HT-29 (cell line): ENCODE measurements at regions not wholly inside any gene's neighbourhood (a gene's known extent, or its start where the extent isn't known, plus 50 kb on each side); places are given as distances from the start of the nearest gene placed in this dataset.

ENCODE experiments used
- DNase-seq: peaks from one replicate; pipeline ENCODE4 v3.0.0-alpha.2; 2015; ENCODE audit warnings: low spot score

DNA sequence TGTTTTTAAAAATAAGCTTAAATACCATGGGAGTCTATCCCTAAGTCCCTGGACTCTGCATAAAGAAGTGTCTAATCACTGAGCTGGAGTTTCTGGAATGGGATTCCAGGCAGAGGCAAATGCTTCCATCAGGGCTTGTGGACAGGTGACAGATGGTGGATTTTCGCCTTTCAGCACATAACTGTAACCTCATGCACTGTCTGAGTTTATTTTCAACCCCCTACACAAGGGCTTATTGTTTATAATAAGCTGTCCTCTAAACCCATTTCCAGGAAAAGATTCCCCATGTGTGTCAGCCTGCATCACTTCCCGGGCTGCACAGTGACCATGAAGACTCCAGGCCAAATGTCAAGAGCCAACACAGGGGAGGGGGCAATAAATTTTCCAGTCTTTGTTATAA lies 264.0 kb downstream of the PIK3R1 start:
- DNase-seq: no peak

DNA sequence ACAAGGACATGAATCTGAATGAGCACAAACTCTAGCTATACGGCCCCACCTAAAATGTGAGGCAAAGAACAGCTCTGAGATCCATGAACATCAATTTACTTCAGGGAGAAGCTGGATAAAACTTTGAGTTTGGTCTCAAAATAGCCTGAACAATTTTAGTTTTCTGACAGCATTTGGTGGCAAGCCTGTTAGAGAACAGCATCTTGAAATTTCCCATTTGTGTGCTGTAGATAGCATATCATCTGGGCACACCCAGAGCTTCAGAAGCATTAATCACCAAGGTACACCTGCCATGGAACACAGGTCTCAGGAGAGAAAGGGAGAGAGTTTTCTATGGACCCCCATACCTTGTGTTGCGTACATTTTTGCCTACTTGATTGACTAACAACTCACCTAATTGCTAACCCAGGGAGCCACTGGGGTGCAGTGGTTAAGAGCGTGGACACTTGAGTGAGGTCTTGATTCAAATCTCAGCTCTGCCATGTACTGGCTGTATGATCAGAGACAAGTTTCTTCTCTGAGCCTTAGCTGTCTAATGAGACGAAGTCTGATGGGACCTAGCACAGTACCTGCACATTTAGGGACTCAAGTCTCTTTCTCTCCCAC lies 264.9 kb downstream of the PIK3R1 start:
- no peak for DNase-seq

DNA sequence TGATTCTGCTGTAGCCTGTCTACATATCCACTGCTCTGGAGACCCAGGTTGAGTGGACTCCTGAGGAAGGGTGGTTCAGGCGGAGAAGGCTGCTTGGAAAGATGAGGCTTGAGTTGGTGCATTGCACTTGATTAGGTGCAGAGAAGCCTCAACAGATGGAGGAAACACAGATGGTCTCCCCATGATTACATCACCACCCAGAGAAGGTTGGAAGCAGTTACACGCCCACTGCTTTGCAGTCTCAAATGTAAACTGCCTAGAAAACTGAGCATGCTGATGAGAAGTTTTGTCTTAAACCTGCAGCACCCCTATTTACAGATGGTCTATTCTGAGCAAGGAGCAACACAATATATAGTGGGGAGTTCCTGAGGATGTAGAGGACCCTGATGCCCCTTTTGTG lies 266.6 kb downstream of the PIK3R1 start:
- no peak for DNase-seq

DNA sequence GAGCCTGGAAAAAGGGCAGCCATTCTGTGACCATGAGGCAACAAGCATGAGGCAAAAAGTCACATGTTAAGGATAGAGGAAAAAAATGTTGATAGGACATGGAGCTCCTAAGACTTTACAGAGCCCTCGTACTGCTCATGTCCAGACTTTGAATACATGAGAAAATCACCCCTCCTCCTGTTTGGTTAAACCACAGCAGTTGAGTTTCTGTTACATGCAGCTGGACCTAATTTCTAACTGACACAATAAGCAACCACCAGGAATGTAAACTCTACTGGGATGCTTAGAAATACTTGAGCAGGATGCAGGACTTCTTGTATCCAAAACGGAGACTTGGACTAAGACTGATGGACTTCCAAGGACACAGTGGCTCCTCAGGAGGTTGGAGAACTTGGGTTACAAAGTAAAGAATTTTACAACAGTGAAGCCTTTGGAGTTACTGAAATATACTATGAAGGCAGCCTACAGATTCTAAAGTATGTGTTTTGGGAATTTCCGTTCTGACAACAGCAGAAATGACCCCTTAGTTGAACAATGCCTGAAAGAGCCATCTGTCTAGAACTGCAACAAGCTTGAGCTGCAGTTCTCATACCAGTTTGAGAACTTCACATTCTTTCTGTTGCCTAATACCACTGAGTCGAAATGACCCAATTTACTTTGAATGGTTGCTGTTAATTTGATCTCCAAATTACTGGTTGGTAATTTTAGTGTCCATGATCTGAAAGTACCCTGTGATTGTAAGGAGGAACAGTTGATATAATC lies 268.9 kb downstream of the PIK3R1 start:
- no peak for DNase-seq

DNA sequence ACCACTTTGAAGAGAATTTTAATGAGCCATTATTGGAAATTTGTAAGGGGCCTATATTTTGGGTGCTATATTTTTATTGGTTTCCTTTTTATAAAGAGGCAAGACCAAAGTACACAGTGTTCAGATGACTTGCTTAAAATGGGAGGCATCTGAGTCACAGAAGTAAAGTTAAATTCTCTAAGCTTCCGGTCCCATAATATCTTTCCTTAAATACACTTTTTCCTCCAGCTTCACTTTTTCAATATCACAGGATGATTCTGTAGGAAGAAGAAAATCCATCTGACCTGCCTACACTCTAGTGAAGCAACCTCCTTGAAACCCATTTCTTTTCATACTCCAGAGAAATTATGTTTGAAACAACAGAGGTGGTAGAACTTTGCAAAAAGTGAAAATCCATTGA lies 274.0 kb downstream of the PIK3R1 start:
- no peak for DNase-seq

DNA sequence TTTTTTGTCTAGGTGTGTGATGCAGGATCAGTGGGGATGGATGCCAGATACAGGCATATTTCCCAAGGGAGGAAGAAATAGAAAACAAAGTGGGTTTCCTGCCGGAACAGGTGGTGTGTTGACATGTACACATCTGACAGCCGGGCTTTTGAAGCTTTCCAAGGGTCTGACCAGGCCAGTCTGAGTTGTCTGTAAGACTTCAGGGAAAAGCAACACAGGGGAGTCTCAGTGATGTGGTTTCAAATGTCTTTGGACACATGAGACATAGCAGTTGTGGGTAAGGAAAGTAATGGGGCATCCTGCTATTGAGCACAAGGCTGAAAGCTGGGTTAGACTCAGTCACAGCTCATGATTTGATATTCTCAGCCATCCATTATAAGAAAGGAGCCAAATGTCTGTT lies 274.9 kb downstream of the PIK3R1 start:
- no peak for DNase-seq

DNA sequence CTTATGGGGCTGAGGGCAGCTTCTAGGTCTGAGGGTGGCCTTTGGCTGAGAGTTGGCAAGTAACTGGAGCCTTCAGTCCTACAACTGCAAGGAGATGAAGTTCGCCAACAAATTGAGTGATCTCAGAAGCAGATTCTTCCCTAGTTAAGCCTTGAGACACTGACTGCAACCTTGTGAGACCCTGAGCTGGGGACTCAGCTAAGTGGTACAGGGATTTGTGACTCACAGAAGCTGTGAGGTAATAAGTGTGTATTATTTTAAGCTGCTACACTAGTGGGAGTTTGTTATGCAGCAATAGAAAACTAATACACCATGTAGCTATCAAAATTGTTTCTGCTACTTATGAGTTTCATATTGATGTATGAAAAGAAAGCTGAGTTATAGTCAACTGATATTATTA lies 279.2 kb downstream of the PIK3R1 start:
- no peak for DNase-seq

DNA sequence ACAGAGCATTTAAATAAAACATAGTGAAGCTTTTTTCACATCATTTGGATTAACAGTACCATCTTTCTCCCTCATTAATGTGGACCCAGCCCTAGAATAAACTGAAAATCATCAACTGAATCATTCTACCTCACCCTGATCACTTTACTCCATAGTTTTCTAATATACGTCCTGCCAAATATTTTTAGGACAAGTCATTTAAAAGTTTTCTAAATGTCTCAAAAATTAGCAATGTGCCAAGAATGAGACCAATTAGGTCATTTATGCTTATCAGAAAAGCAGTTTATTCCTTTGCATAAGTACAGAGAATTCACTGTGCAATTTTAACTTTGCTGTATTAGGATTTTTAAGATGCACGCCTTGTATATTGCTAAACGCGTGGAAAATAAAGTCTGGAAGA lies 284.4 kb downstream of the PIK3R1 start:
- no peak for DNase-seq

DNA sequence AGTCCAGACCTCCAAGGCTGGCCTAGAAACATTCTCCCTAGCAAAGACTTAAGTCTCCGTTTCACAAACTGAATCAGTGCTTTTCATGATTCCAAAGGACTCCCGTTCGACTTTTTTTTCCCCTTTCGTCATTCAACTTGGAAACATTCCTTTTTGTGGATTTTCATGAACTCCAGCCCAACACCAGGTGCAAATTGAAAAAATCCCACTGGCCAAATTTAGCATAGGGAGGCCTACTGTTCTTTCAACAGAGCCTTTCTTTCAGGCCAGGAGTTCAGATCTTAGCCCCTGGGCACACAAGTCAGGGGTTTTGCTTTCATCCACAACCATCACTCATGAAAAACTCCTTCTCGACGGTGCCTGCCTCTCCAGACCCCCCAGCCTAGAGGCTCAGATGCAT lies 285.3 kb downstream of the PIK3R1 start:
- DNase-seq: no peak

DNA sequence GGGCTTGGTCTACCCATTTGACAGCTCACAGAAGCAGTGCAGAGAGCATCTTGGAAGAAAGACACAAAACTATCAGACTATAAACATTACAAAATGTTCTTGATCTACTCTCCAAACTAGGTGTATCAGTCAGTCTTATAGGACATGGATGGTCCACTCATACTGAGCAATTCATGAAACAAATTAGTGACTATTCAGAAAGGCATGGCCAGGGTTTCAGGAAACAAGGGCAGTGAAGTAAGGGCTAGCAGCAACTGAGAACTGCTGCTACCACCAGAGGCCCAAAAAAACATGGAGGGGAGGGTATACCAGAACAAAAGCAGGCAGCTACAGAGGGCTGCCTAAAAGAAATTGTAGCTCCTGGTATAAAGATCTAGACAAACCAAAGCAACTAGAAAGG lies 287.0 kb downstream of the PIK3R1 start:
- no peak for DNase-seq

DNA sequence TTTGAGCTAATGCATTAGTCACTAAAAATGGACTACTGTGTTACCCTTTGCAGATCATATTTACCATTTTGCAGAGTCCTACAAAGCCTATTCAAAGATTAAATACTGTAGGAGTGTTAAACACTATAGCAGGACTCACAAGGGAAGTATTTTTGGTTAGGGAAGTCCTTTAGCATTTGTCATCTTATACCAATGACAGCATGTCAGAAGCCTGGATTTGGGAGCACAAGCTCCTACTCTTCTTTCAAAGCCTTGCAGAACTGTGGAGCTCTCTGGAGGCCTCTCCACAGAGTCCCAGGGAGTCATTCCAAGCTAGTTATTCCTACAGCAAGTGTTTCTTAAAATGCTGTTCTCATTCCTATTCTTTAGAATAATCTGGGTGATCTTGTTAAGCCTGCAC lies 288.8 kb downstream of the PIK3R1 start:
- DNase-seq: no peak

DNA sequence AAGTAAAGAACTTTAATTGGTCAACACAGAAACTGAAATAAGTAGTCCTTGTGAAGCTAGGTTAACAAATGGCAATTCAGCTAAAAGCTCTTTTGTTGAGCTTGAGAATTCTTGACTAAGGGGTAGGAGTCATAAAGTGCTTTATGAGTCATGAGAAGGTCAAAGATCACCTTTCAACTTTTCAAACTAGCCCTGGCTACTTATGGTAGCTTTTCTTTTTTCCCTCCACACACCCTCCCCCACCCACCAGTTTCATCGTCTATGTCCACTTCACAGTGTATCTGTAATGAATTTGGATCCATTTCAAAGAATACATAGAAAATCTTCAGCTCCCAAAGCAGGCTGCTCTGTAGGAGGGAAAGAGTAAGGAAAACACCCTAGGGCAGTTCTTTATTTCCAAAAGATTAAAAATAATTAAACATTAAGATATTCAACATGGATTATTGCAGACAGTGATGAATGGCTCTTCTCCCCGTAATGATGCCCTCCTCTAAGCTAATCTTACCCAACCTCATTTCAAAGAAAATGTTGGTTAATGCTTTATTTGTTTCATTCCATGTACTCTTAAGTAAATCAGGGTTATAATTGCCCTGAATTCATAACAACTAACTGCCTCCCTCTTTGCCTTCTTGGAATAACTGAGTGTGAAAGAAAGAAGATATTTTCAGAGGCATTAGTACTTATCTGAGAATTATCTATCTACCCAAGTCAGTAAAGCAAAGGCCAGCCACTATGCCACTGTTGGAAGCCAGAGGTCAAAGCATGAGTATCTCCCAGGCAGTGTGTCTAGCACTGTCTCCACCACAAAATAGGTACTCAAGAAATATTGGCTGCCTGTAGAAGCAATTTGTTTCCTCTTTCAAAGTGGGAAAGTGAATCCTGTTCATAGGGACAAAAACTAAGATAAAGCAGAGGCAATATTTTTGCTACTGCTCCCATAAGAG lies 290.6 kb downstream of the PIK3R1 start:
- peak; percentile 83 for DNase-seq

DNA sequence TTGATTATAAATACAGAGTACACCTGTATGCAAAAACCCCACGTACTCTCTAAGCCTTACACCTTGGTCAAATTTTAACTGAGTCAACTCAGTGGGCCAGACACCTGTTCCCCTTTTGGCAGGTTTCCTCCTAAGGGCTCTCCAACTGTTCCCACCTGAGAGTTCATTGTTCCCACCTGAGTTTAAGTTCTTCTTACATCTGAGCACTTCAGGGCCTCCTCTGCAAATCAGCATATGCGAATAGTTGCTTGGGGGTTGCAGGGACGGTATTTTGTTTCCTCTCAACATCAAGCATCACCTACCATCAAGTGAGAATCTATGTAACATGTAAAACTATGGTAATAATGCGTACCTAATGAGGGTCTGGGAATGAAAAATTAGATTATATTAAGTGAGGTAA lies 300.0 kb downstream of the PIK3R1 start:
- DNase-seq: no peak

DNA sequence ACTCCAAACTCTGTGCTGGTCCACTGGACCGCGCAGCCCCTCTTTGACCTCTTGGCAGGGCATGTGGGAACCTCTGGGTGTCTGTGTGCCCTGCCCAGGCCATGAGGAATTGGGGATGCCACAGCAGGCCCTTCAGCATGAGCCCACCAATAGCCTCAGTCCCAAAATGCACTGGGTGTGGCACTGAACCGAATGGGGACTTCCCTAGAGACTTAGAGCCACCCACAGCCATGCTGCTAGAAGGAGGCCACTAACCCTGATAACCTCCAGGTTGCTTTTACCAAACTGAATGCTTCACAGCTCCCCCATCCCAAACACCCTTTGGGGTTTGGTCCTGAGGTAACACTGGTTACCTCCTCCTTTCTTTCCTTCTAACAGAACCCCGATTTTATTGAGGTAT lies 302.7 kb downstream of the PIK3R1 start:
- DNase-seq: no peak

DNA sequence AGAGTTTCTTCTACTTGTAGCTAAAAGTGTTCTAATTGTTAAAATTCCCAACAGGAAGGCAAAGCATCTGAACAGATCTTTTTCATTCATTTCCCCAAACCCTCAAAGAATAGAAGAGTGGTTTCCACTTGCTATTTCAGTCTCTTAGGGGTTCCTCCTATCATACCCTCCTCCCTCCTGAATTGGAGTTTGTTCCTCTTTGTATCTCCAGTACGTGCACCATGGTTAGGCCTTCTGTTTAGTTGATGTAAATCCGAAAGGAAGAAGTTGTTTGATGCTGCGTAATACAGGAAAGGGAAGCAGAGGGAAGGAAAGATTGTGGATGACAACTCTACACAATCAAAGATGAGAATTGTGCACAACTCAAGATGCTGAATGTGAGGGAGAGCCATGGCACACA lies 303.6 kb downstream of the PIK3R1 start:
- no peak for DNase-seq

DNA sequence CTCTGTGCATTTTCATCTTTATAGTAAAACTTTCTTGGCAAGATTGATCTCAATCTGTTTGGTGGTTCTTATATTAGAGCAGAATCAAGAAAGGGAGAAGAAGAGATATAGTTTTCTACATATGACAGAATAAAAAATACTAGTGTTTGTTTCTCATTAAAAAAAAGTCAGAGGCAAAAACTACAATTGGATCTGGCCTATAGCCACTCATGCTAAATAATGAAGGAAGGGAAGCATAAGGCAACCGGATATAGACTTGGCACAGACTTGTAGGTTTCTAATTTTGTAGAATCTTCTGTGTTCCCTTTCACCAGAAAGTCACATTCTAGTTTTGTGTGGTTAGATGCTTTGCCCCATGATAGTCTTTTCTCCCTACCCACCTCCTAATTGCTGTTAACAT lies 306.2 kb downstream of the PIK3R1 start:
- no peak for DNase-seq

DNA sequence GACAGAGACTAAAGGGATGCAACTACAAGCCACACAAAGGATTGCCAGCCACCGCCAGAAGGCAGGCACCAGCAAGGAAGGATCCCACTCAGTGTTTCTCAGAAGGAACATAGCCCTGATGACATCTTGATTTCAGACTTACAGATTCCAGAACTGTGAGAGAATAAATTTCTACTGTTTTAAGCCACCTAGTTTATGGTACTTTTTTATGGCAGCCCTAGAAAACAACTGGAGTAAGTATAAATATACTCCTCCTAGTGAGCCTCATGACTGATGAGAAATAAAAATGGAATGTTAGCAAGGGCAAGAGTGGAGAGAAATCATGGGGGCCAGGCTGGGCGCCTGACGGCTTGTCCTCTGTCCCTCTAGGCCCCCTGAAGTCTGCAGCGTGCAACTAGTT lies 307.3 kb downstream of the PIK3R1 start:
- no peak for DNase-seq

DNA sequence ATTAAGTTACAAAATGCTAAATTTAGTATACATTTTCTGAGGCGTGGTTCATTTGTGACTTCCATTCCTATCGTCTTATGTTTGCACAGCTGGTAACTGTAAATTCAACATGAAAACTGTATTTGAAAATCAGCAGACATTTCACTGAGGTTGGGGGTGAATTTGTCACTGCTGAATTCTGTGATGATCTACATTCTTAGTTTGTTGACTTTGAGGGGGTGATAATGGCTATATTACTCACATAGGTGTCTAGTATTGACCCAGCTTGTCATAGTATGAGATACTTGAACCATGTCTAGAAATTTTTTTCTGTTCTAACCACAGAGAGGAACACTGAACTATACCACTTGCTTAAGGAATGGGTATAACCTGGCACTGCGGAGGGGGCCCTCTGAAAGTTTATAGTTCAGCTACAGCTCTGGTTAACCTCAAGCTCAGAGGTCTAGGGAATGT lies 313.3 kb downstream of the PIK3R1 start:
- DNase-seq: no peak

DNA sequence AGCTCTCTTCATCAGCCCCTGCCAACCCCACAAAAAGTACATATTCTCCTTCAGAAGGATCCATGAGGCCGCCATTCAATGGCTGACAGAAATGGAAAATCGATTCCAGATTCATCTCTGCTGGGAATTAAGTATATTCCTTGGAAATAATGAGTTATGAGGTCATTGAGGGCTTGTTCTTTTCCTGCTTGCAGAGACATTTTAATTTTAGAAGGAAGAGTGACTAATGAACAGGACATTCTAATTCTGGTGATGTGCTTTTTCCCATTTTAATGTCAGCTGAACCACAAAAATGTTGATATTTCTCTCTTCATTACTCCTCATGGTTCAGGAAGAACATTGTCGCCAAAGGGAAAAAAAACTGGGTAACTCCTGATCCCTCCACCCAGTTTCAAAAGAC lies 314.0 kb downstream of the PIK3R1 start:
- DNase-seq: no peak

DNA sequence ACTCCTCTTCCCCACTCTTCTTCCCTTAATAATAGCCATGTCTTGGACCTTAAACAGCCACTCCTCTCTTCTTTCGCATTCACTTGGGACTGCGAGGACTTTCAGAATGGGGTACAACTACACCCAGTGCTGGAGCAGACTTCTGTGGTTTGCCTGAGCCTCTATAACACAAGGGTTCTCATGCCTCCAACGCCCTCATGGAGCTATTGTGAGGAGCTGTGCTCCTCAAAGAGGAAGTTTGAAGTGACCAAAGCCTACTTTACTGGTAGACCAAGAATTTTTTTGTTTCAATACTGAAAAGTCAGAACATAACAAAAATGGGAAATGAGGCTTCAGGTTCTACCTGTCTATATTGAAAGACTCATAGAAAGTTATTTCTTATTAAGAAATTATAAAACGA lies 316.4 kb downstream of the PIK3R1 start:
- no peak for DNase-seq

DNA sequence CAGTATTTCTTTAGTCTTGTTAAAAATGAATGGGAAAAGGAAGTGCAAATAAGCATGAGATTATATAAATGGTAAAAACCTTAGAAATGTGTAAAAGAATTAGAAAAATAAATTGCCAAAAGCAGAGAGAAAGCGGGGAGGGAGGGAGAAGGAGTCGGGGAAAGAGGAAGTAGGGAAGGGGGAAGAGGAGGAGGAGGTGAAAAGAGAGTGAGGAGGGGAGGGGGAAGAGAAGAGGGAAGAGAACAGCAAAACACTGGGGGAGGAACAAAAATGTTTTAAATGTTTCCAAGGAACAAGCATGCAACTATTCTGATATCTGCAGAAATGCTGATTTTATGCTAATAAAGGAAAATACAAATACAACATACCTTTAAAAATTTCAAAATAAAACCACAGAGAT lies 317.5 kb downstream of the PIK3R1 start:
- no peak for DNase-seq

DNA sequence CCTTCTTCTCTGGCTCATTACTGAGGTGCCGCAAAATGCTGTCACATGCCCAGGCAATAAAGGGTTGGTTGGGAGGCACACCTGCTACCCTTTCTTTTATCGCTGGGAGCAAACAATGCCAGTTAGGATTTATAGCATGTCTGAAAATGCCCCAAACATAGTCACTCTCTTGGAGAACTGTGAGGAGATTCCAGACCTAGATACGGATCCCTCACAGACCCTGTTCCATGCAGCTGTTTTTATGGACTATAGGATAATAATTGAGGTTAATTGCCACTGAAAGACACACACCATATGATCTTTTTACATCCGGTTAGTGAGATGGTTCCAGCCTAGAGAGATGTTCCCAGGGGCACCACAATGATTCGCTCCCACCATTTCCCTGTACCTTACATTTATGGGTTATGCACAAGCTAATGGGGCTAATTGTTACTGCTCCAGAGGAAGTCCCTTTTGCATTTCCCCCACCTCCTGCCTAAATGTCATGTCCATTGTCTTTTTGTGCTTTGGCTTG lies 318.1 kb downstream of the PIK3R1 start:
- DNase-seq: peak; percentile 29
